OCI-LY7 (cell line): ENCODE measurements at regions not wholly inside any gene's neighbourhood (a gene's known extent, or its start where the extent isn't known, plus 50 kb on each side); places are given as distances from the start of the nearest gene placed in this dataset.

Experiments used
- EZH2phosphoT487 ChIP-seq: fragments of 200-600 bp; sonication (generic); IDR thresholded peaks from 2 replicates; pipeline ENCODE4 v1.6.1; 2018; ENCODE audit warnings: low read depth, borderline replicate concordance, mild to moderate bottlenecking, mixed run types, antibody characterized with exemption, low read length, moderate library complexity, mixed read lengths
- TF ChIP-seq, protein P1 (sequence below): fragments of 200-600 bp; sonication (generic); conservative IDR thresholded peaks from 2 replicates; pipeline ENCODE4 v1.5.1; 2014; ENCODE audit warnings: mild to moderate bottlenecking, antibody characterized with exemption, low read length, moderate library complexity, mixed read lengths

DNA sequence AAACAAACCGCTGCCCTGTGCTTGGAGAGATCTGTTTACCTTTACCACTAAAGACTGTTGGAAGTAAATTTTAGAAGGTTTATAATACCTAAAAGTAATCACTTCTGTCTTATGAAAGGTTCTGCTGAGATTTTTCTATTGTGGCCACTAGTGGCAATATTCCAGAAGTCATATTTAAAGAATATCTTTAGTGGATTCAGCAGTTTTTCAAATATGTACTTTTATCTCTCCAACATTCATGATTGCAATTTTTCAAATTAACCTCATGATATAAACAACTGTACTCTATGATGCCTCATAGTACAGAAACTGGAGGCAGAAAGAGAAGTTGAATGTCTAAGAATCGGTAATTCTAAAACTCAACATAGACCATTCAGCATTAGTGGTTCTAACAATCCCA, 53.2 kb upstream of the USPL1 start:
- TF ChIP-seq, protein P1, sequence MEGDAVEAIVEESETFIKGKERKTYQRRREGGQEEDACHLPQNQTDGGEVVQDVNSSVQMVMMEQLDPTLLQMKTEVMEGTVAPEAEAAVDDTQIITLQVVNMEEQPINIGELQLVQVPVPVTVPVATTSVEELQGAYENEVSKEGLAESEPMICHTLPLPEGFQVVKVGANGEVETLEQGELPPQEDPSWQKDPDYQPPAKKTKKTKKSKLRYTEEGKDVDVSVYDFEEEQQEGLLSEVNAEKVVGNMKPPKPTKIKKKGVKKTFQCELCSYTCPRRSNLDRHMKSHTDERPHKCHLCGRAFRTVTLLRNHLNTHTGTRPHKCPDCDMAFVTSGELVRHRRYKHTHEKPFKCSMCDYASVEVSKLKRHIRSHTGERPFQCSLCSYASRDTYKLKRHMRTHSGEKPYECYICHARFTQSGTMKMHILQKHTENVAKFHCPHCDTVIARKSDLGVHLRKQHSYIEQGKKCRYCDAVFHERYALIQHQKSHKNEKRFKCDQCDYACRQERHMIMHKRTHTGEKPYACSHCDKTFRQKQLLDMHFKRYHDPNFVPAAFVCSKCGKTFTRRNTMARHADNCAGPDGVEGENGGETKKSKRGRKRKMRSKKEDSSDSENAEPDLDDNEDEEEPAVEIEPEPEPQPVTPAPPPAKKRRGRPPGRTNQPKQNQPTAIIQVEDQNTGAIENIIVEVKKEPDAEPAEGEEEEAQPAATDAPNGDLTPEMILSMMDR = peak; percentile 53
- no peak for TF ChIP-seq EZH2phosphoT487
